Head of caudate nucleus (tissue), 42 donors: ENCODE measurements at regions not wholly inside any gene's neighbourhood (a gene's known extent, or its start where the extent isn't known, plus 50 kb on each side); places are given as distances from the start of the nearest gene placed in this dataset.
"Not testable (repeated sequence)": the region's sequence is repeated elsewhere in the genome, so short reads cannot be mapped to it uniquely, and the experiment has no call there.

Source experiments
- DNase-seq, 42 donors: peaks; one replicate each; pipeline versions ENCODE4 v3.0.0 to v3.0.0-alpha.2; 2020 to 2021; ENCODE audit warnings: mixed read lengths in 7 of 42
- intact Hi-C: fragments of 100-400 bp; cut with DNase I; formaldehyde crosslinking; loops from one replicate; pipeline ENCODE4 v1.15.0; 2022

DNA sequence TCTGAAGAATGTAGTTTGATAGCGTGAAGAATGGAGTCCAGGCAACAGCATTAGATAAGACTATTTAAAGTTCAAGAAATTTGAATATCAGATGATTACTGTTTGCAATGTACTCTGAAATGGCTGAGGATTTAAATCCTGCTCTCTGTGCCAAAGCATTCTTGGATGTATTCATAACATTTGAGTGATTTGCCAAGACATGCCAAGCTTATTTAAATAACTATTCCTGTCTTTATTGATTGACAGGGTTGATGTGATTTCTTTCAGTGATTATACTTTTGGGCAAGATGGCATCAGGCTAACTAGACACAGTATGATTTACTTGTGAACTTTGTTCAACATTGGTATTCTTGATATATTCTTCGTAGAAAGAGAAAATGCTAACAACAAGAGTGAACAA is 168.7 kb downstream of the GNAI1 start:
- no peak for DNase-seq
- intact Hi-C loops: no loop called here

DNA sequence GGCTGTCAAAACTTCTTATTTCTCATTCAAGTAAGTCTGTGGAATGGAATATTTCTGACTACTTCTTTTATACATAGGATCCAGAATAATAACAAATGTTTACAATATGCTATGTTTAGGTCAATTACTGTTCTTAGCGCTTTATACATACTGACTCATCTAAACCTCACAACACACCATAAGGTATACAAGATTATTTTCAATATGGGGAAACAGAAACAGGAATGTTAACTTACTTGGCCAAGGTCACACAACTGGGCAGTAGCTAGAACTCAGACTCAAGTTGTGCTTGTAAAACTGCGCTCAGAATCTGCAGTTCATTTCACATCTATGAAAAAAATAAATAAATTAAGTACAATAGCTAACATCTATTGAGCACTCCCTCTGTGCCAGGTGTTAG is 168.0 kb downstream of the GNAI1 start:
- no peak for DNase-seq
- intact Hi-C loops: no loop called here

GRCh38 chr7:80302078-80302477 is 167.4 kb downstream of the GNAI1 start:
- intact Hi-C loops: no loop called here
- no peak for DNase-seq

DNA sequence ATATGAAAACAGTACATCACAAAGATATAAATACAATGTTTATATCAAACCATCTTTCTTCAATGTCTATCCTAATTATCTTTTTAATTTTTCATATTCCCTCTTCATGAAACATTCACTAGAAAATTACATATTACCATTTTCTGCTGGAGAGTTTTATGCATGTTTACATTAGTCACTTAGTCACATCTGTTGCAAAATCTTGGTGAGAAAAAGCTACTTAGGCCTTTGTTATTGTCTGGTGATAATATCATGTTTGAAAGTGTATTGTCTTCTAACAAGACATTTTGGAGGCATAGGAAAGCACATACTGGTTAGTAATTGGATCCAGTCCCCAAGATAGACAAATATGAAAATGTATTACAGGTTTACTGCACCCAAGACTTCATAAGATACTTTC is 163.6 kb downstream of the GNAI1 start:
- no peak for DNase-seq
- intact Hi-C loops: no loop called here

DNA sequence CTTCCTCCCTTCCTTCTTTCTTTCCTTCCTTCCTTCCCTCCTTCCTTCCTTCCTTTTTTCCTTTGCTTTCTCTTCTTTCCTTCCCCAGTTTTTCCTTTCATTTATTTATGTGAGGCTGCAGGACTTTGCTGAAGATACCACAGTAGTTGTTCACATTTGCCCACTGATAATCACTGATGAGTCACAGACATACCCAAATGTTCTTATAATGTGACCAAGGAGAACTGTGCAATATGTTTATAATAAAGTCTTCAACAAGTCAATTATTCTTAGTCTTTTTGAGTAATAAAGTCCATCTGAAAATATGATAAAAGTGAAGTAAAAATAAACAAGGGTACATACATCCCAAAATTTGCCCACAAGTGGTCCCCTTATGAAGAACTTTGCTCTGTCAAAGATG is 159.7 kb downstream of the GNAI1 start:
- intact Hi-C loops: no loop called here
- no peak for DNase-seq

DNA sequence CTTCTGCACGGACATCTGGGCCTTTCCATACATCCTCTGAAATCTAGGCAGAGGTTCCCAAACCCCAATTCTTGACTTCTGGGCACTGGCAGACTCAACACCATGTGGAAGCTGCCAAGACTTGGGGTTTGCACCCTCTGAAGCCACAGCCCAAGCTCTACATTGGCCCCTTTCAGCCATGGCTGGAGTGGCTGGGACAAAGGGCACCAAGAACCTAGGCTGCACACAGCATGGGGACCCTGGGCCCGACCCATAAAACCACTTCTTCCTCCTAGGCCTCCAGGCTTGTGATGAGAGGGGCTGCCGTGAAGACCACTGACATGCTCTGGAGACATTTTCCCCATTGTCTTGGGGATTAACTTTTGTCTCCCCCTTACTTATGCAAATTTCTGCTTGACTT is 158.0 kb downstream of the GNAI1 start:
- intact Hi-C loops, DNase-seq: not testable (repeated sequence)

GRCh38 chr7:80288175-80289122 is 153.8 kb downstream of the GNAI1 start:
- intact Hi-C loops: loop anchor here (2.0 to 5.0 kb wide), 2 partner anchors 154 to 226 kb away; partner anchors contain the start of gene GNAI1
- peak in 40 of 42 donors; percentile 9 to 82 (median 49) for DNase-seq

- intact Hi-C loops: loop anchor here (2.0 to 5.0 kb wide), 2 partner anchors 153 to 225 kb away; partner anchors contain the start of gene GNAI1
- peak in 3 of 42 donors; percentile 7 to 8 (median 7) for DNase-seq
Observed at GRCh38 chr7:80287400-80288174, 153.0 kb downstream of the GNAI1 start.

- DNase-seq: no peak
- intact Hi-C loops: loop anchor here (5.0 kb wide), 1 partner anchor 224 kb away; no protein-coding TSS in a partner anchor
Observed at GRCh38 chr7:80286611-80287010, 152.0 kb downstream of the GNAI1 start.

- intact Hi-C loops: loop anchor here (5.0 kb wide), 1 partner anchor 223 kb away; no protein-coding TSS in a partner anchor
- no peak for DNase-seq
Observed at GRCh38 chr7:80284855-80285254, 150.2 kb downstream of the GNAI1 start.

- intact Hi-C loops: no loop called here
- no peak for DNase-seq
Observed at GRCh38 chr7:80279760-80280159, 145.1 kb downstream of the GNAI1 start.

DNA sequence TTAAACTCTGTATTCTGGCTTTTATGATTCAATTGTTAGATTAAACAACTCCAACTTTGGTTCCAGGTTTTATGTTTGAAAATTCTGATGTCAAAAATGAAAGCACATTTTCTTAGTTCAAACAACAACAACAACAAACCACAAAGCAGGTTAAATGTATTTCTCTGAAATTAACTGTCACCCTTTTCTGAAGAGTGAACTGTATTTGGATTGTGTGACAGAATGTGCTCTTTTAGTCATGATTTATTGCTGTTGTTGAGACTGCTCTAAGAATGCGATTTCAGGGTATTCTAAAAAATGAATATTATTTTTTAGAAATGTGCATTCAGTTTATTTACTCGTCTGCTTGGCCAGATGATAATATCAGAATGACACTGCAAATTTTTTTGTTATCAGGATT is 144.1 kb downstream of the GNAI1 start:
- intact Hi-C loops: no loop called here
- DNase-seq: no peak

- intact Hi-C loops: no loop called here
- no peak for DNase-seq
Observed at GRCh38 chr7:80277434-80278427, 143.1 kb downstream of the GNAI1 start.
